Spleen (tissue), 7 donors: ENCODE measurements at regions not wholly inside any gene's neighbourhood (a gene's known extent, or its start where the extent isn't known, plus 50 kb on each side); places are given as distances from the start of the nearest gene placed in this dataset.

Experiments
- CTCF ChIP-seq, 11 experiments: fragments of 200-600 bp in 7 of 11; fragments of 450-650 bp in 4 of 11; sonication (generic) in 4 of 11; IDR thresholded peaks in 8 of 11; conservative IDR thresholded peaks in 3 of 11; 1 replicate in 7 of 11; 2 replicates in 4 of 11; pipeline versions ENCODE4 v1.4.0 to v1.8.0; 2016 to 2021; ENCODE audit warnings: antibody characterized with exemption in 11 of 11, inconsistent platforms in 4 of 11, mild to moderate bottlenecking in 1 of 11
- POLR2A ChIP-seq, 3 donors: fragments of 450-650 bp; IDR thresholded peaks; one replicate each; pipeline ENCODE4 v1.5.1; 2017; ENCODE audit warnings: antibody characterized with exemption in 3 of 3, mild to moderate bottlenecking in 1 of 3
- POLR2AphosphoS5 ChIP-seq, 3 donors: sonication (generic); formaldehyde crosslinking; IDR thresholded peaks; one replicate each; pipeline ENCODE4 v1.5.1; 2017; ENCODE audit warnings: antibody characterized with exemption in 3 of 3
- donor health status: DM: no; HTN: no; CAD: no; lungs with moderate emphysema.
- donor health status: DM: no; HTN: no; CAD: no.
- donor health status: DM: no; HTN: no; CAD: no.

DNA sequence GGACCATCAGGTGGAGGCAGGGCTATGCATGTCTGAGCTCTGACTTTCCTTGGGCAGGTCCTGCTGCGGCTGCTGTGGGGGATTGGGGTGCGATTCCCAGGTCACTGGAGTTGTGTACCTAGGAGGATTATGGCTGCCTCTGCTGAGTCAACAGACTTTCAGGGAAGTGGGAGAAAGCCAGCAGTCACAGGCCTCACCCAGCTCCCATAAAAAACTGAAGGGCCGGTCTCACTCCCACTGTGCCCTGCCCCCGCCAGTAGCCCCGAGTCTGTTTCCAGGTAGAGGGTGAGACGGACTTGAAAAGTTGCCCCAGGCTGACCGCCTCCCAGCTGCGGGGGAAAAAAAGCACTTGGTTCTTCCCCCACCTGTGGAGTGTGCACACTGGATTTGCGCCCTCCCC lies 76.7 kb downstream of the FAM170A start:
- TF ChIP-seq POLR2A (IDR thresholded peaks at IDR 0.05): no peak
- no peak for TF ChIP-seq CTCF (IDR thresholded peaks at IDR 0.05 in 8 of 11, conservative IDR thresholded peaks at IDR 0.05 in 3 of 11)
- no peak for TF ChIP-seq POLR2AphosphoS5 (IDR thresholded peaks at IDR 0.05)
